Upper lobe of left lung (tissue), 4 donors: ENCODE measurements at regions not wholly inside any gene's neighbourhood (a gene's known extent, or its start where the extent isn't known, plus 50 kb on each side); places are given as distances from the start of the nearest gene placed in this dataset.

ENCODE experiments used
- POLR2A ChIP-seq, 4 donors: fragments of 450-650 bp; IDR thresholded peaks; one replicate each; pipeline ENCODE4 v1.5.1; 2016 to 2017; ENCODE audit warnings: antibody characterized with exemption in 4 of 4, mild to moderate bottlenecking in 2 of 4
- TF ChIP-seq, protein P1 (sequence below), 6 experiments: fragments of 450-650 bp in 4 of 6; fragments of 200-600 bp in 2 of 6; sonication (generic) in 2 of 6; IDR thresholded peaks; one replicate each; pipeline ENCODE4 v1.5.1; 2016 to 2019; ENCODE audit warnings: antibody characterized with exemption in 6 of 6

DNA sequence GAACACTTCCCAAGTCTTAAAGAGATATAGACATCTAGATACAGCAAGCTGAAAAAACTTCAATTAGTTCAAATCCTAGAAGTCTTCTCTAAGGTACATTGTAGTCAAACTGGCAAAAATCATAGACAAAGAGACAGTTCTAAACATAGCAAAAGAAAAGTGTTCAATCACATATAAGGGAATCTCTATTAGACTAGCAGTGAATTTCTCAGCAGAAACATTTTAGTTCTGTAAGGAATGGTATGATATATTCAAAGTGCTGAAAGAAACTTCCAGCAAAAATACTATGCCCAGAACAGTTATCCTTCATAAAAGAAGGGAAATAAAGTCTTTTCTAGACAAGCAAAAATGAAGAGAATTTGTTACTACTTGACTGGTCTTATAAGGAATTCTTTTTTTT lies 186.3 kb upstream of the SYNCRIP start:
- TF ChIP-seq POLR2A (IDR thresholded peaks at IDR 0.05), result no peak
- TF ChIP-seq, protein P1, sequence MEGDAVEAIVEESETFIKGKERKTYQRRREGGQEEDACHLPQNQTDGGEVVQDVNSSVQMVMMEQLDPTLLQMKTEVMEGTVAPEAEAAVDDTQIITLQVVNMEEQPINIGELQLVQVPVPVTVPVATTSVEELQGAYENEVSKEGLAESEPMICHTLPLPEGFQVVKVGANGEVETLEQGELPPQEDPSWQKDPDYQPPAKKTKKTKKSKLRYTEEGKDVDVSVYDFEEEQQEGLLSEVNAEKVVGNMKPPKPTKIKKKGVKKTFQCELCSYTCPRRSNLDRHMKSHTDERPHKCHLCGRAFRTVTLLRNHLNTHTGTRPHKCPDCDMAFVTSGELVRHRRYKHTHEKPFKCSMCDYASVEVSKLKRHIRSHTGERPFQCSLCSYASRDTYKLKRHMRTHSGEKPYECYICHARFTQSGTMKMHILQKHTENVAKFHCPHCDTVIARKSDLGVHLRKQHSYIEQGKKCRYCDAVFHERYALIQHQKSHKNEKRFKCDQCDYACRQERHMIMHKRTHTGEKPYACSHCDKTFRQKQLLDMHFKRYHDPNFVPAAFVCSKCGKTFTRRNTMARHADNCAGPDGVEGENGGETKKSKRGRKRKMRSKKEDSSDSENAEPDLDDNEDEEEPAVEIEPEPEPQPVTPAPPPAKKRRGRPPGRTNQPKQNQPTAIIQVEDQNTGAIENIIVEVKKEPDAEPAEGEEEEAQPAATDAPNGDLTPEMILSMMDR (IDR thresholded peaks at IDR 0.05), result no peak
